Pons (tissue), 1 donor: ENCODE measurements at regions not wholly inside any gene's neighbourhood (a gene's known extent, or its start where the extent isn't known, plus 50 kb on each side); places are given as distances from the start of the nearest gene placed in this dataset.

ENCODE experiments used
- DNase-seq: peaks from one replicate; pipeline ENCODE4 v3.0.0-alpha.2; 2016; ENCODE audit warnings: low spot score

- no peak for DNase-seq
Measured at GRCh38 chr20:50286174-50286511, 95.5 kb downstream of the CEBPB start.

DNA sequence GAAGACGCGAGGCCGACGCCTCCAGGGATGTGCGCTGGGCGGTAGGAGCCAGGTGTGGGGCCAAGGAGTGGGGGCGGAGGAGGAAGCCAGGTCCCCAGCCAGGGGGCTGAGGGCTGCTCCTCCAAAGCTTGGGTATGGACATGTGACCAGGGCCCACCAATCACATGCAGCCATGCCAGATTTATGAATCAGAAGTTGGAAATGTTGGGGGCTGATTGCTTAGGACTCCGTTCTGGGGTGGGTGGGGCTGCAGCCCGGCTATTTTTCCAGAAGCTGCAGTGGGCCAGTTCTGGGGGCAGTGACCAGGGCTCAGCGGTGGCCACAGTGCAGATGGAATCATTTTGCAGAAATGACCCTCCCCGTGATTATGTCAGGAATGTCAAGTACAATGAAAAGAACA lies 96.0 kb downstream of the CEBPB start:
- no peak for DNase-seq

GRCh38 chr20:50287512-50287911 lies 96.9 kb downstream of the CEBPB start:
- DNase-seq: no peak

DNA sequence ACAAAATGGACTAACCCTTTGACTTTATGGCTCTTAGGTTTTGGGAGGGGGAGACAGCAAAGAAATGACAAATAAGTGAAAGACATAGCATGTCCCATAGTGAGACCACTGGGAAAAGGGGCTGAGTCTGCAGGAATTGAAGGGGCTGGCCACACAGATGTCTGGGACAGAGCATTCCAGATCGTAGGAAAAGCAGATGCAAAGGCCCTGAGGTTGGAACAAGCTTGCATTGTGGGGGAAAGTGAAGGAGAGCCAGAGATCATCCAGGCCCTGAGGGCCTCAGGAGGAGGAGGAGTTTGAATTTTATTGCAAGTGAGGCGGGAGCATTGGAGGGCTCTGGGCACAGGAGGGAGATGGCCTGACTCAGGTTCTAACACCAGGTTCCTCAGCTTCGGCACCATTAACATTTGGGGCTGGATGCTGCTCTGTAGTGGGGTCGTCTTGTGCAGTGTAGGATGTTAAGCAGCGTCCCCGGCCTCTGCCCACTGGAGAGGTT lies 97.5 kb downstream of the CEBPB start:
- no peak for DNase-seq

- no peak for DNase-seq
Measured at GRCh38 chr20:50289581-50289980, 99.0 kb downstream of the CEBPB start.

DNA sequence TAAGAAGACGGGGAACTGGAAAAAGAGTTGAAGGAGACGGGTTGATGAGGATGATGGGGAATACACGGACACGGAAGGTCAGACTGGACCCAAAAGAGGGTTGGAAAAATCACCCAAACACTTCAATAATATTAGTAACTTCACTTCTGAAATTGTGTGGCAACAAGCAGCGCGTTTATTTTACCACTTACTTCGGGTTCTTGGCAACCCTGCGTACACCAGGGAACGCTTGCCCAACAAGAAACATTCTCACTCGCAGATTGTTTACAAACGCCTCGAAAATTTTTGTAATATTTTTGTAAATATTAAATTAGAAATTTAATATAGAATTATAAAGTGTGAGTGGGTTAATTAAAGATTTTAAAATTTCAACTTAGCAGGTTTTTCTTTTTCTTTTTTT lies 99.5 kb downstream of the CEBPB start:
- DNase-seq: no peak

- DNase-seq: no peak
Measured at GRCh38 chr20:50290808-50291207, 100.2 kb downstream of the CEBPB start.

- DNase-seq: no peak
Measured at GRCh38 chr20:50291254-50292078, 100.8 kb downstream of the CEBPB start.

DNA sequence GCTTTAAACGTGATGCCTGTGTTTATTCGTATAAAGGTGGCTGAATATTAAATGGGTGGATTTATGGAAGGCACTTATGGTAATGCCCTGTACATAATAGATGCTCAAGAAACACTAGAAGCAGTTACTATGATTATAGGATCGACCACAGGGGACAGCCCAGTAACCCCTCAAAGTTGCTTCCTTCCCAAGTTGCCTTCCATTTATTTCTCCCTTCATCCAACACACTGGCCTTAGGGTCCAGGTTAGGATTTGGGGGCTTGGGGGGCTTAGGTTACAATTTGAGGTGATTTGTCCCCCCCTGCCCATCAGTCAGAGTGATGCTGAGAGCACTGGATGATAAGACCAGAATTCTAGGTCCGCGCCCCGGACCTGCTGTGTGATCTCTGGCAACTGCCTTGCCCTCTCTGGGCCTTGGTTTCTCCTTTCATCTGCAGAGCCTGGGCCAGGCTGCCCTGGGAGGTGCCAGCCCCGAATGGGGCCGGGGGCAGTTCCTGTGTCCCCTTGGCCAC lies 101.5 kb downstream of the CEBPB start:
- no peak for DNase-seq

GRCh38 chr20:50292591-50293283 lies 102.1 kb downstream of the CEBPB start:
- DNase-seq: peak; percentile 47

DNA sequence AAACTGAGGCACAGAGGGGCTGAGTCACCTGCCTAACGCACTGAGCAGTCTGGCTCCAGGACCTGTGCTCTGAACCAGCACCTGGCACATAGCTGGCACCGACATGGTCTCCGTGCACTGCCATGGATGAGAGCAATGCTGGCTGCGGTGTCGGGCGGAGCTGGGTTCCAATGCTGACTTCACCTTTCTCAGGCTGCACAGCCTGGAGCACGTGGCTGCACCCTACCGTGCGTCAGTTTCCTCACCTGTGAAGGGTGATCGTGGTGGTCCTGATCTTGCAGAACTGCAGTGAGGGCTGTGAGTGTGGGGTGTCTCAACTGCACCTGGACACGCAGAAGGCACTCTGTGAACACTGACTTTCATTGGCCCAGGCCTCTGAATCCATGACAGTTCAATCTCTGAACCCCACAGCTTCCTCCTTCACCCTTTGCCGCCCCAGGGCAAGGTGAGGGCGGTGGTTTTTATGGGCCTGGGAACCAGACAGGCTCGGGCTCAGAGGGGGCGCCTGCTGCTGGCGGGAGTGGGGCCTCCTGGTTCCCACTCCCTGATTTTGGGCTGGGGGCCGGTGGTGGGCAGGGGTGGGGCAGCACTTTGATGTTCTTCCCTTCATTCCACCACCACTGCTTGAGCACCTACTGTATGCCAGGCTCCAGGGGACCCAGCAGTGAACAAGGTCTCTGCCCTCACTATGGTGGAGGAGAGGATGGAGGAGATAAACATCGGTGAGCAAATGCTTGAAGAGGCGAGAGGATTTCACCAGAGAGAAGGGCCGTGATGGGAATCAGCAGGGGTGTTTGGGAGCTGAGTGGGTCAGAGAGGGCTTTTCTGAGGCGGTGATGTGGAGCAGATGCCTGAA lies 102.9 kb downstream of the CEBPB start:
- no peak for DNase-seq

DNA sequence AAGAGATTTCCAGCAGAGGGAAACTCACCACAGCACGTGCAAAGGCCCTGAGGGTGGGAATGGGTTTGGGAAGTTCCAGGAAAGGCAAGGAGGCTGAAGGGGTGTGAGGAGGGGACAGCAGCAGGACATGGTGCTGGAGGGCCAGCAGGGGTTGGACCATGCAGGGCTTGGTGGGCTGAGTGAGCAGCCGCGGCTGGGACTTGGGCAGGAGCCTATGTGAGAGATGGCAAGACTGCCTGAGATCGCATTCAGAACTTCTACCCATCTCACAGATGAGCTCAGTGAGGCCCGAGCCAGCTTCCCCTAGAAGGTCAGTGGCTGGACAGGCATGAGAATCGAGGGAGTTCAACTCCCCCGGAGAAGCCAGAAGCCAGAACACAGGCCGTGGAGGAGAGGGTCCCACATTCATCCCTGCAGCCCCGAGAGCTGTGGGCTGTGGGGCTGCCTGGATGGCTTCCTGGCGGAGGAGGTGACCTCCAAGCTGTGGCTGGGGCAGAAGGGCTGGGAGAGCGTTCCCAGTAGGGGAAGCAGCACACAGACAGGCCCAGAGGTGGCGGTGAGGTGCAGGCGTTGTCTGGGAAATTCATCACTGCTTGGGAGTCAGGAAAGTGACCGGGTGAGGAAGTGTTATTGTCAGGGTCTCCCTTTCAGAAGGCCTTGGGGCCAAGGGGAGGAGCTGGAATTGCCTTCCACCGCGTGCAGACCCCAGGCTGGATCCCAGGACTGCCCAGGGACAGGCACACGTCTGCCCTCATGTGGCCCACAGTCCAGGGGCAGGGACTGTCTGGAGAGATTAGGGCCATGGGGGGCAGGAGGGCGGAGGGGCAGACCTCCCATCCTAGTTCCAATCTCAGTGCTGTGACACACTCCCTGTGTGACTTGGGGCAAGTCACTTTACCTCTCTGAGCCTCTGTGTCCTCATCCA lies 103.8 kb downstream of the CEBPB start:
- no peak for DNase-seq

DNA sequence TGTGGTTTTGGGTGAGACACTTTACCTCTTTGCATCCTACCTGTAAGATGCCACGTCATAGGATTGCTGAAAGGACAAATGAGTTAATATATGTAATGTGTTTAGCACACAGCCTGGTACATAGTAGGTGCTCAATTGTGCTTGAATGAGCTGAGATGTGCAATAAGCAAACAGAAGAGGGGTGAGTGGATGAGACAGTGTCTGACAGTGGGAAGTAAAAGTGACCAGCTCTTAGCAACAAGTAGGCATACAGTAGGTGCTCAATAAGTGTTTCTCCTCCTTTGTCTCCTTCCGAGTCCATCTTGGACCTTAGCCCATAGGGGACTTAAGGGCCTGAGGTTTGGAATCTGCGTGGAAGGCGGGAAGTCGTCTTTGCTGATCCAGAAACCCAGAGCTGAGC lies 104.7 kb downstream of the CEBPB start:
- no peak for DNase-seq

- no peak for DNase-seq
Measured at GRCh38 chr20:50295762-50296449, 105.3 kb downstream of the CEBPB start.

GRCh38 chr20:50296450-50297375 lies 106.1 kb downstream of the CEBPB start:
- DNase-seq: no peak

- no peak for DNase-seq
Measured at GRCh38 chr20:50297498-50298376, 107.1 kb downstream of the CEBPB start.

GRCh38 chr20:50298554-50299324 lies 108.1 kb downstream of the CEBPB start:
- no peak for DNase-seq

- no peak for DNase-seq
Measured at GRCh38 chr20:50299325-50299629, 108.6 kb downstream of the CEBPB start.
